OCI-LY7 (cell line): ENCODE measurements at regions not wholly inside any gene's neighbourhood (a gene's known extent, or its start where the extent isn't known, plus 50 kb on each side); places are given as distances from the start of the nearest gene placed in this dataset.

Source experiments
- BruUV-seq: library from RNA; stranded (reverse); fragments of 400-500 nt; replicated peaks from 2 replicates; lab custom pipeline; 2021; lab: Mats Ljungman, UMichigan
- CTCF ChIA-PET: fragments of 300-600 bp; sonication (Branson Sonifier 250); formaldehyde crosslinking; loops from one replicate; lab custom pipeline; 2022; ENCODE audit warnings: antibody characterized with exemption; ENCODE audit not compliant: unreplicated experiment; lab: Charles Lee
- POLR2A ChIA-PET: fragments of 300-600 bp; sonication (Branson Sonifier 250); formaldehyde crosslinking; loops from one replicate; lab custom pipeline; 2022; ENCODE audit warnings: antibody characterized with exemption; lab: Charles Lee
- DNase-seq: peaks from one replicate; pipeline ENCODE4 v3.0.0-alpha.2; 2015; ENCODE audit warnings: low spot score
- H2AFZ ChIP-seq: fragments of 200-600 bp; sonication (generic), shearing (Covaris generic); 2 replicates; pipeline ENCODE4 v1.6.1; 2014; ENCODE audit warnings: mild to moderate bottlenecking, antibody characterized with exemption, low read length, moderate library complexity
- H3K27ac ChIP-seq: fragments of 200-600 bp; sonication (generic); 2 replicates; pipeline ENCODE4 v1.5.1; 2014; ENCODE audit warnings: mixed run types, low read depth, mild to moderate bottlenecking, moderate library complexity, low read length, inconsistent platforms; ENCODE audit not compliant: poor library complexity, severe bottlenecking
- H3K36me3 ChIP-seq: fragments of 200-600 bp; sonication (generic); 2 replicates; pipeline ENCODE4 v1.6.1; 2014; ENCODE audit warnings: mild to moderate bottlenecking, antibody characterized with exemption, low read length, moderate library complexity, mixed read lengths; ENCODE audit not compliant: insufficient read depth
- H3K4me1 ChIP-seq: fragments of 200-600 bp; sonication (generic); 2 replicates; pipeline ENCODE4 v1.5.1; 2014; ENCODE audit warnings: mild to moderate bottlenecking, low read length; ENCODE audit not compliant: insufficient read depth, poor library complexity, severe bottlenecking
- H3K4me2 ChIP-seq: fragments of 200-600 bp; sonication (generic); 2 replicates; pipeline ENCODE4 v1.6.1; 2014; ENCODE audit warnings: mild to moderate bottlenecking, low read length
- H3K4me3 ChIP-seq: fragments of 200-600 bp; sonication (generic); 2 replicates; pipeline ENCODE4 v1.5.1; 2014; ENCODE audit warnings: mild to moderate bottlenecking, low read depth, low read length; ENCODE audit not compliant: poor library complexity, severe bottlenecking
- H3K79me2 ChIP-seq: fragments of 200-600 bp; sonication (generic); 2 replicates; pipeline ENCODE4 v1.6.1; 2016; ENCODE audit warnings: low read depth, mild to moderate bottlenecking, low read length, moderate library complexity, mixed read lengths; ENCODE audit not compliant: insufficient read depth
- H3K9me2 ChIP-seq: fragments of 200-600 bp; sonication (generic); 2 replicates; pipeline ENCODE4 v1.6.1; 2016; ENCODE audit warnings: mild to moderate bottlenecking, low read length, mixed read lengths; ENCODE audit not compliant: insufficient read depth
- H3K9me3 ChIP-seq: fragments of 200-600 bp; sonication (generic); 2 replicates; pipeline ENCODE4 v1.6.1; 2014; ENCODE audit warnings: mild to moderate bottlenecking, mixed run types, low read length, mixed read lengths
- H4K20me1 ChIP-seq: fragments of 200-600 bp; sonication (generic); 2 replicates; pipeline ENCODE4 v1.6.1; 2014; ENCODE audit warnings: mild to moderate bottlenecking, antibody characterized with exemption, low read length, moderate library complexity, mixed read lengths; ENCODE audit not compliant: insufficient read depth
- EZH2phosphoT487 ChIP-seq: fragments of 200-600 bp; sonication (generic); IDR thresholded peaks from 2 replicates; pipeline ENCODE4 v1.6.1; 2018; ENCODE audit warnings: low read depth, borderline replicate concordance, mild to moderate bottlenecking, mixed run types, antibody characterized with exemption, low read length, moderate library complexity, mixed read lengths
- intact Hi-C: fragments of 100-400 bp; cut with micrococcal nuclease; formaldehyde crosslinking; loops from one replicate; pipeline ENCODE4 v1.10.0; 2022; ENCODE audit not compliant: unreplicated experiment
- TF ChIP-seq, protein P1 (sequence below): fragments of 200-600 bp; sonication (generic); conservative IDR thresholded peaks from 2 replicates; pipeline ENCODE4 v1.5.1; 2014; ENCODE audit warnings: mild to moderate bottlenecking, antibody characterized with exemption, low read length, moderate library complexity, mixed read lengths

DNA sequence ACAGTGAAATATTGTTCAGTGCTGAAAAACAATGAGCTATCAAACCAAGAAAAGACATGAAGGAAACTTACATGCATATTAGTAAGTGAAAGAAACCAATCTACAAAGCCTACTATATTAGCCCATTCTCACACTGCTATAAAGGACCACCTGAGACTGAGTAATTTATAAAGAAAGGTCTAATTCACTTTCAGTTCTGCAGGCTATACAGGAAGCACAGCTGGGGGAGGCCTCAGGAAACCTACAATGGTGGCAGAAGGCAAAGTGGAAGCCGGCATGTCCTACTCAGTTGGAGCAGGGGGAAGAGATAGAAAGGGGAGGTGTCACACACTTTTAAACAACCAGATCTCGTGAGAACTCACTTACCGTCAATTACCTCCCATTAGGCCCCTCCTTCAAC, 232.1 kb downstream of the TMX3 start:
- Histone ChIP-seq H3K36me3 (no peaks in the 10 kb centered on the region), H3K4me2 (no peak overlapping the region), H3K9me2 (no peaks in the 10 kb centered on the region), H3K79me2 (no peaks in the 10 kb centered on the region), H3K27ac (no peak overlapping the region), H3K4me1 (no peaks in the 10 kb centered on the region), H2AFZ (no peak overlapping the region), H4K20me1 (no peaks in the 10 kb centered on the region), H3K9me3 (no peaks in the 10 kb centered on the region), H3K4me3 (no peak overlapping the region)
- POLR2A ChIA-PET = no interaction called here
- no peak for DNase-seq
- intact Hi-C loops = no loop called here
- CTCF ChIA-PET = no interaction called here
- TF ChIP-seq EZH2phosphoT487 = no peak
- TF ChIP-seq, protein P1, sequence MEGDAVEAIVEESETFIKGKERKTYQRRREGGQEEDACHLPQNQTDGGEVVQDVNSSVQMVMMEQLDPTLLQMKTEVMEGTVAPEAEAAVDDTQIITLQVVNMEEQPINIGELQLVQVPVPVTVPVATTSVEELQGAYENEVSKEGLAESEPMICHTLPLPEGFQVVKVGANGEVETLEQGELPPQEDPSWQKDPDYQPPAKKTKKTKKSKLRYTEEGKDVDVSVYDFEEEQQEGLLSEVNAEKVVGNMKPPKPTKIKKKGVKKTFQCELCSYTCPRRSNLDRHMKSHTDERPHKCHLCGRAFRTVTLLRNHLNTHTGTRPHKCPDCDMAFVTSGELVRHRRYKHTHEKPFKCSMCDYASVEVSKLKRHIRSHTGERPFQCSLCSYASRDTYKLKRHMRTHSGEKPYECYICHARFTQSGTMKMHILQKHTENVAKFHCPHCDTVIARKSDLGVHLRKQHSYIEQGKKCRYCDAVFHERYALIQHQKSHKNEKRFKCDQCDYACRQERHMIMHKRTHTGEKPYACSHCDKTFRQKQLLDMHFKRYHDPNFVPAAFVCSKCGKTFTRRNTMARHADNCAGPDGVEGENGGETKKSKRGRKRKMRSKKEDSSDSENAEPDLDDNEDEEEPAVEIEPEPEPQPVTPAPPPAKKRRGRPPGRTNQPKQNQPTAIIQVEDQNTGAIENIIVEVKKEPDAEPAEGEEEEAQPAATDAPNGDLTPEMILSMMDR = no peak
- BruUV-seq = no TSS peak

DNA sequence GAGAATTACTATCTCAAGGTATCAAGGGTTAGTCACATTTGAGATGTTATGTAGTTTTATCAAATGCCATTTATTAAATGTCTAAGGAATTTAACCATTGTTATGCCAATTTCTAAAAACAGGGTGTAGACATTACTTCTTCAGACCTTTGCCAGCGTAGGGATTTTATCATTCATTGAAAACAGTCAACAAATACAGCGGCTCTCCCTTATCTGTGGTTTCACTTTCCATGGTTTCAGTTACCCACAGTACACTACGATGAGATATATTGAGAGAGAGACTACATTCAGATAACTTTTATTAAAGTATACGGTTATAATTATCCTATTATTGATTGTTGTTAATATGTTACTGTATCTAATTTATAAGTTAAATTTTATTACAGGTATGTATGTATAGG, 234.7 kb downstream of the TMX3 start:
- Histone ChIP-seq H3K4me1 (no peaks in the 10 kb centered on the region), H2AFZ (no peak overlapping the region), H3K4me3 (no peak overlapping the region), H3K9me3 (no peaks in the 10 kb centered on the region), H3K36me3 (no peaks in the 10 kb centered on the region), H3K9me2 (no peaks in the 10 kb centered on the region), H4K20me1 (no peaks in the 10 kb centered on the region), H3K27ac (no peak overlapping the region), H3K79me2 (no peaks in the 10 kb centered on the region), H3K4me2 (no peak overlapping the region)
- ChIA-PET CTCF (no interaction called here), POLR2A (interaction anchor here (0.7 kb wide), 1 partner anchor 265 kb away, joined by 7 read pairs; no protein-coding TSS in a partner anchor)
- no peak for DNase-seq
- no TSS peak for BruUV-seq
- intact Hi-C loops = no loop called here
- TF ChIP-seq, protein P1 = no peak
- TF ChIP-seq EZH2phosphoT487 = no peak

DNA sequence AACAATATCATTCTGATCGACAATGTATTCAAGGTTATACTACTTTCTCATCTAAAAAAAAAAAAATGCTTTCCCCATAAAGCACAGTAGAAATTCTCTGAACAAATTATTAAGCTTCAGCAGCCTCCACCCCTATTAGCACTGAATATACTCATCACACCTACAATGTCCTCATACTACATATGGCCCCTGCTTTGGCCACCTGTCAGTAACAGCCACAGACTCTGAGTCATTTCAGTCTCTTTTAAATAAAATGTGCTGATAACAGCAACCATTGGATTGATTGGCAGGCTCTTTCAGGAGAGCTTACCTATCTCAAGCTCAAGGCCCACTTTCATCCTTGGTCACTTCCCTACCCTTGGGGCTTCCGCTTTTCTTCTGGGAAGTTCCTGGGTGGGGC, 236.7 kb downstream of the TMX3 start:
- POLR2A ChIA-PET = no interaction called here
- TF ChIP-seq EZH2phosphoT487 = no peak
- TF ChIP-seq, protein P1 = no peak
- intact Hi-C loops = no loop called here

More for the DNA sequence above, 236.7 kb downstream of the TMX3 start:
- BruUV-seq = no TSS peak
- CTCF ChIA-PET = no interaction called here
- no peak overlapping the region for H2AFZ ChIP-seq
- H3K79me2 ChIP-seq = no peaks in the 10 kb centered on the region
- DNase-seq = no peak
- H3K4me1 ChIP-seq = no peaks in the 10 kb centered on the region
- no peaks in the 10 kb centered on the region for H3K36me3 ChIP-seq
- no peaks in the 10 kb centered on the region for H3K9me2 ChIP-seq
- no peak overlapping the region for H3K4me3 ChIP-seq
- H4K20me1 ChIP-seq = no peaks in the 10 kb centered on the region
- no peaks in the 10 kb centered on the region for H3K9me3 ChIP-seq
- H3K4me2 ChIP-seq = no peak overlapping the region
- H3K27ac ChIP-seq = no peak overlapping the region
